ENCODE measurements at regions not wholly inside any gene's neighbourhood (a gene's known extent, or its start where the extent isn't known, plus 50 kb on each side); places are given as distances from the start of the nearest gene placed in this dataset.

DNA sequence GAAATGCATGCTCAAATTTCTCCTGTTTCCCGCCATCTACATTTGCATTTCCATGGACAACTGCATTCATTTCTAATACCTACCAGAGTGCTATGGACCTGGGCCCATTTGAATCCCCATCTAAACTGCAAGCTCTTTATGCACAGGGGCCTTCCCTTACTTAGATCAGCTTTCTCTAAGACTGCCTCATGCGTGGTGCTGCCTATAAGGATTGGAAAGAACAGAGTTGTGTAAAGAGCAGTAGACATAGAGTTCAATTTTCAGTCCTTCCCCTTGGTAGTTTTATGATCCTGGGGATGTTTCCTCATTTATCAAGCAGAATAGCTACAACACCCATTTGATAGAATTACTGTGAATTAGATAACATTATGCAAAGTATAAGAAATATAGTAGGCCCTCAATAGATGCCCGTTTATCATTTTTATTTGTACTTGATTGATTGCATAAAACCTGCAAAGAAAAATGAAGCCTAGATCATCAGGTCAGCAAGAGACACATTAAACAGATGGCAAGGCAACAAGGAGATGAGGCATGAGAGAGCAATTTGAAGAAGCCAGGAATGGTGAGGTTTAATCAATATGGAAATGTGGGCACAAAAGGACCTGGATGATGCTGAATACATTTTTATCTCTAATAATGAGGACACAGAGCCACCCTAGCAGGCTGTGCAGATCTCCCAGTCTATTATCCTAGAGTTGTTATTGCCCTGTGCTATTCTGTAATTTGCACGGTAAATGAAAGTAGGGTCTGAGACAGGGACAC is 359.7 kb downstream of the FAM181B start:
- TF ChIP-seq TCF12 (IDR thresholded peaks at IDR 0.05; ENCODE audit: low read depth) (no peak), EP300 (IDR thresholded peaks at IDR 0.05; ENCODE audit: borderline replicate concordance) (no peak), MAX (IDR thresholded peaks at IDR 0.05) (no peak), USF1 (IDR thresholded peaks at IDR 0.05) (no peak), NFIC (IDR thresholded peaks at IDR 0.05) (no peak), ZBTB7A (IDR thresholded peaks at IDR 0.05; ENCODE audit: low read depth) (no peak), YY1 (IDR thresholded peaks at IDR 0.05; ENCODE audit: low read depth) (no peak), EGR1 (IDR thresholded peaks at IDR 0.05) (no peak), CEBPB (IDR thresholded peaks at IDR 0.05) (no peak), TAF1 (IDR thresholded peaks at IDR 0.05; ENCODE audit: low read depth) (no peak), RAD21 (IDR thresholded peaks at IDR 0.05; ENCODE audit: low read depth) (no peak), REST (IDR thresholded peaks at IDR 0.05; ENCODE audit: low read depth) (no peak), TEAD4 (IDR thresholded peaks at IDR 0.05) (no peak), FOXM1 (IDR thresholded peaks at IDR 0.05; ENCODE audit: borderline replicate concordance, low read depth) (no peak), CREB1 (IDR thresholded peaks at IDR 0.05; ENCODE audit: low read depth) (no peak)

DNA sequence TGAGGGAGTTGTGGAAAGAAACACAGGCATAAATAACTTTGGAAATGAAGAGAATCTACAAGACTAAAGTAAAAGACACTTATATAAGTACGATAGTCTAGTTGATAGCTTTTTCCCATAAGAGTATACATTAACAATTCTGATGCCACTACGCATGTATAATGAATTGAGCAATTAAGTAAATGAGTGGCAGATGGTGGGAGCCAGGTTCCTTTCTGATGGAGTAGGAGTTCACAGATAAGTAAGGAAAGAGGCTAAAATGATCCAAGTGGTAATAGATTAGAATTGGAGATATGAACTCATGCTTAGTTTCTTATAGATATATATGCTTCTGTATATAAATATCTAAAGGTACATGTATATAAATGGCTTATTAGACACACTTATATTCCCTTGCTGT is 368.3 kb downstream of the FAM181B start:
- TF ChIP-seq CEBPB (IDR thresholded peaks at IDR 0.05) (no peak), RAD21 (IDR thresholded peaks at IDR 0.05; ENCODE audit: low read depth) (no peak), NFIC (IDR thresholded peaks at IDR 0.05) (no peak), EGR1 (IDR thresholded peaks at IDR 0.05) (no peak), REST (IDR thresholded peaks at IDR 0.05; ENCODE audit: low read depth) (no peak), TCF12 (IDR thresholded peaks at IDR 0.05; ENCODE audit: low read depth) (no peak), TEAD4 (IDR thresholded peaks at IDR 0.05) (no peak), MAX (IDR thresholded peaks at IDR 0.05) (no peak), USF1 (IDR thresholded peaks at IDR 0.05) (no peak), FOXM1 (IDR thresholded peaks at IDR 0.05; ENCODE audit: borderline replicate concordance, low read depth) (no peak), EP300 (IDR thresholded peaks at IDR 0.05; ENCODE audit: borderline replicate concordance) (no peak)

DNA sequence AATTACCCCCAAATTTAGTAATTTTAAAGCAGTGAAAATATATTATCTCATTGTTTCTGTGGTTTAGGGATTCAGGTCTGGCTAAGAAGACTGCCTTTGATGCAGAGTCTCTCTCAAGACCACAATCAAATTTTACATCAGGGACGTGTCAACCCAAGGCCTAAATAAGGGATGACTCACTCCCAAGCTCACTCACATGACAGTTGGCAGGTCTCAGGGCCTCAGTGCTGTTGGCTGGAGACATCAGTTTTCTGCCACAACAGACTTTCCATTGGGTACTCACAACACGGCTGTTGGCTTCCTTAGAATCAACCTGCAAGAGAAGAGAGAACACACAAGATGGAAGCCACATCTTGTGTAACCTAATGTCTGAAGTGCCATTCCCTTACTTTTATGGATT is 377.3 kb downstream of the FAM181B start:
- TF ChIP-seq TAF1 (IDR thresholded peaks at IDR 0.05; ENCODE audit: low read depth): no peak

DNA sequence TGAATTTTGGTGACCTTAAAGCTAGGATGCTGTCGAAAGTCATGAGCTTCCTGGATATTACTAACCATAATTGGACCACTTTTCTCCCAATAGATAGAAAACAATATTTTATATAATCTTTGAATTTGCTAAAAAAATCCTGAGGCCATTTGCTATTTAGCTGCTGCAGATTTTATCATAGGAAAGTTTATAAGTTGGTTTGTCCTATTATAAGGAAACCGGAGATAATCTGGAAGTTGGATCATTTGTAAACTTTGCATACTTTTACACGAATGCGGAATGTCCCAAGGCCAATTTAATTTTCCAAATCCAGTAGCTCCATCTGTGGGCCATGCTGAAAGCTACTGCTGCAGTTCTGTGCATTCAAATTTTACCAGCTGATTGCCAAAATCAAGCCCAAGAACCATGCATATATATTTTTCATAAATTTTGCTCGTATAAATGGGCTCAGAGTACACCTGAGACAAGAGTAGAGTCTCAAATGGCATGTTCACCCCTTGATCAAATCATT is 378.3 kb downstream of the FAM181B start:
- TF ChIP-seq CREB1 (IDR thresholded peaks at IDR 0.05; ENCODE audit: low read depth): no peak
- no peak for TF ChIP-seq EGR1 (IDR thresholded peaks at IDR 0.05)
- no peak for TF ChIP-seq YY1 (IDR thresholded peaks at IDR 0.05; ENCODE audit: low read depth)
- TF ChIP-seq RAD21 (IDR thresholded peaks at IDR 0.05; ENCODE audit: low read depth): no peak
- TF ChIP-seq FOXM1 (IDR thresholded peaks at IDR 0.05; ENCODE audit: borderline replicate concordance, low read depth): no peak
- no peak for TF ChIP-seq USF1 (IDR thresholded peaks at IDR 0.05)
- no peak for TF ChIP-seq REST (IDR thresholded peaks at IDR 0.05; ENCODE audit: low read depth)
- TF ChIP-seq TEAD4 (IDR thresholded peaks at IDR 0.05): no peak
- TF ChIP-seq CEBPB (IDR thresholded peaks at IDR 0.05): no peak
- no peak for TF ChIP-seq EP300 (IDR thresholded peaks at IDR 0.05; ENCODE audit: borderline replicate concordance)
- no peak for TF ChIP-seq TAF1 (IDR thresholded peaks at IDR 0.05; ENCODE audit: low read depth)
- no peak for TF ChIP-seq MAX (IDR thresholded peaks at IDR 0.05)
- no peak for TF ChIP-seq ZBTB7A (IDR thresholded peaks at IDR 0.05; ENCODE audit: low read depth)
- no peak for TF ChIP-seq NFIC (IDR thresholded peaks at IDR 0.05)
- no peak for TF ChIP-seq TCF12 (IDR thresholded peaks at IDR 0.05; ENCODE audit: low read depth)

Data from Ishikawa (cell line).